BJ (cell line): ENCODE measurements at regions not wholly inside any gene's neighbourhood (a gene's known extent, or its start where the extent isn't known, plus 50 kb on each side); places are given as distances from the start of the nearest gene placed in this dataset.

Experiments
- CTCF ChIA-PET: fragments of 350-600 bp; formaldehyde crosslinking; extraction: SDS; loops from one replicate; lab custom pipeline; 2021; ENCODE audit warnings: antibody characterized with exemption, inconsistent platforms; lab: Yijun Ruan, JAX
- POLR2A ChIA-PET: fragments of 300-600 bp; sonication (Branson Sonifier 250); formaldehyde crosslinking; extraction: SDS; loops from one replicate; lab custom pipeline; 2021; ENCODE audit warnings: antibody characterized with exemption; lab: Charles Lee
- DNase-seq: peaks from one replicate; pipeline ENCODE4 v3.0.0-alpha.2; 2011; ENCODE audit warnings: low read depth
- H3K27me3 ChIP-seq: 2 replicates; pipeline ENCODE4 v1.6.0; 2011; ENCODE audit warnings: low read length; ENCODE audit not compliant: control insufficient read depth, insufficient read depth
- H3K36me3 ChIP-seq: 2 replicates; pipeline ENCODE4 v1.5.1; 2011; ENCODE audit warnings: low read length; ENCODE audit not compliant: control insufficient read depth, insufficient read depth
- H3K4me3 ChIP-seq: 2 replicates; pipeline ENCODE4 v1.5.1; 2011; ENCODE audit warnings: low read depth, mild to moderate bottlenecking, control low read depth, low read length
- CTCF ChIP-seq: IDR thresholded peaks from 2 replicates; pipeline ENCODE4 v1.5.1; 2011; ENCODE audit warnings: low read depth, mild to moderate bottlenecking, control low read depth, inconsistent platforms, low read length, moderate library complexity; ENCODE audit not compliant: insufficient read depth

- TF ChIP-seq CTCF = no peak
- Histone ChIP-seq H3K27me3 (no peaks in the 10 kb centered on the region), H3K4me3 (no peak overlapping the region), H3K36me3 (no peaks in the 10 kb centered on the region)
- no peak for DNase-seq
- CTCF ChIA-PET = interaction anchor here (1.3 kb wide), 1 partner anchor 37 kb away, joined by 3 read pairs; no protein-coding TSS in a partner anchor
- POLR2A ChIA-PET = no interaction called here
Measured at GRCh38 chr7:97798046-97799019, 66.4 kb downstream of the TAC1 start.

GRCh38 chr7:97801108-97801507 lies 69.2 kb downstream of the TAC1 start:
- POLR2A ChIA-PET = no interaction called here
- H3K27me3 ChIP-seq = no peaks in the 10 kb centered on the region
- DNase-seq = no peak
- TF ChIP-seq CTCF = no peak
- no peak overlapping the region for H3K4me3 ChIP-seq
- CTCF ChIA-PET = no interaction called here
- H3K36me3 ChIP-seq = no peaks in the 10 kb centered on the region
